ENCODE measurements at regions not wholly inside any gene's neighbourhood (a gene's known extent, or its start where the extent isn't known, plus 50 kb on each side); places are given as distances from the start of the nearest gene placed in this dataset.

- TF ChIP-seq CTCF (conservative IDR thresholded peaks at IDR 0.05) (no peak), ZFX (IDR thresholded peaks at IDR 0.05) (no peak)
Observed at GRCh38 chr18:11367351-11367750, 218.0 kb upstream of the PIEZO2 start.
